ENCODE measurements at regions not wholly inside any gene's neighbourhood (a gene's known extent, or its start where the extent isn't known, plus 50 kb on each side); places are given as distances from the start of the nearest gene placed in this dataset.

GRCh38 chr22:45094081-45094720 lies 69.5 kb upstream of the NUP50 start:
- Histone ChIP-seq H4K20me1 (ENCODE audit: insufficient read depth, low read length) (no peaks in the 10 kb centered on the region), H3K4me2 (ENCODE audit: low read length) (no peak overlapping the region), H3K79me2 (ENCODE audit: low read length) (no peaks in the 10 kb centered on the region), H3K27ac (ENCODE audit: low read length) (no peak overlapping the region), H3K4me1 (ENCODE audit: low read length) (no peaks in the 10 kb centered on the region), H2AFZ (ENCODE audit: low read depth, low read length) (no peak overlapping the region), H3K9me3 (ENCODE audit: insufficient read depth, low read length) (no peaks in the 10 kb centered on the region), H3K4me3 (ENCODE audit: low read length) (no peak overlapping the region), H3K27me3 (ENCODE audit: low read depth, low read length) (peaks cover 15% of the 10 kb centered on the region), H3K36me3 (replicated peaks; ENCODE audit: low read depth, low read length) (no peaks in the 10 kb centered on the region), H3K9ac (ENCODE audit: low read length) (no peak overlapping the region)
- TF ChIP-seq CTCF (IDR thresholded peaks at IDR 0.05; ENCODE audit: low read depth, low read length) = no peak

GRCh38 chr22:45094825-45095224 lies 68.9 kb upstream of the NUP50 start:
- no peaks in the 10 kb centered on the region for H3K36me3 ChIP-seq (replicated peaks; ENCODE audit: low read depth, low read length)
- H3K27me3 ChIP-seq (ENCODE audit: low read depth, low read length) = peaks cover 15% of the 10 kb centered on the region
- H4K20me1 ChIP-seq (ENCODE audit: insufficient read depth, low read length) = no peaks in the 10 kb centered on the region
- H3K4me2 ChIP-seq (ENCODE audit: low read length) = no peak overlapping the region
- no peaks in the 10 kb centered on the region for H3K79me2 ChIP-seq (ENCODE audit: low read length)
- TF ChIP-seq EZH2phosphoT487 (IDR thresholded peaks at IDR 0.05; ENCODE audit: low read depth) (no peak), CTCF (IDR thresholded peaks at IDR 0.05; ENCODE audit: low read depth, low read length) (no peak)
- no peak overlapping the region for H3K9ac ChIP-seq (ENCODE audit: low read length)
- H2AFZ ChIP-seq (ENCODE audit: low read depth, low read length) = no peak overlapping the region
- no peaks in the 10 kb centered on the region for H3K4me1 ChIP-seq (ENCODE audit: low read length)
- no peak overlapping the region for H3K27ac ChIP-seq (ENCODE audit: low read length)
- no peaks in the 10 kb centered on the region for H3K9me3 ChIP-seq (ENCODE audit: insufficient read depth, low read length)
- H3K4me3 ChIP-seq (ENCODE audit: low read length) = no peak overlapping the region

GRCh38 chr22:45096256-45096907 lies 67.3 kb upstream of the NUP50 start:
- H3K4me2 ChIP-seq (ENCODE audit: low read length) = no peak overlapping the region
- no peaks in the 10 kb centered on the region for H3K36me3 ChIP-seq (replicated peaks; ENCODE audit: low read depth, low read length)
- H3K4me3 ChIP-seq (ENCODE audit: low read length) = no peak overlapping the region
- no peak overlapping the region for H3K27ac ChIP-seq (ENCODE audit: low read length)
- H3K4me1 ChIP-seq (ENCODE audit: low read length) = no peaks in the 10 kb centered on the region
- H3K9ac ChIP-seq (ENCODE audit: low read length) = no peak overlapping the region
- TF ChIP-seq CTCF (IDR thresholded peaks at IDR 0.05; ENCODE audit: low read depth, low read length) (peak; percentile 94), EZH2phosphoT487 (IDR thresholded peaks at IDR 0.05; ENCODE audit: low read depth) (no peak)
- no peaks in the 10 kb centered on the region for H4K20me1 ChIP-seq (ENCODE audit: insufficient read depth, low read length)
- H2AFZ ChIP-seq (ENCODE audit: low read depth, low read length) = no peak overlapping the region
- no peaks in the 10 kb centered on the region for H3K9me3 ChIP-seq (ENCODE audit: insufficient read depth, low read length)
- H3K27me3 ChIP-seq (ENCODE audit: low read depth, low read length) = peaks cover 15% of the 10 kb centered on the region
- no peaks in the 10 kb centered on the region for H3K79me2 ChIP-seq (ENCODE audit: low read length)

- Histone ChIP-seq H3K79me2 (ENCODE audit: low read length) (no peaks in the 10 kb centered on the region), H3K4me2 (ENCODE audit: low read length) (no peak overlapping the region), H3K4me3 (ENCODE audit: low read length) (no peak overlapping the region), H3K27me3 (ENCODE audit: low read depth, low read length) (peaks cover 15% of the 10 kb centered on the region), H3K9ac (ENCODE audit: low read length) (no peak overlapping the region), H2AFZ (ENCODE audit: low read depth, low read length) (no peak overlapping the region), H3K9me3 (ENCODE audit: insufficient read depth, low read length) (no peaks in the 10 kb centered on the region), H4K20me1 (ENCODE audit: insufficient read depth, low read length) (no peaks in the 10 kb centered on the region), H3K4me1 (ENCODE audit: low read length) (no peaks in the 10 kb centered on the region), H3K27ac (ENCODE audit: low read length) (no peak overlapping the region), H3K36me3 (replicated peaks; ENCODE audit: low read depth, low read length) (no peaks in the 10 kb centered on the region)
- TF ChIP-seq CTCF (IDR thresholded peaks at IDR 0.05; ENCODE audit: low read depth, low read length) (no peak), EZH2phosphoT487 (IDR thresholded peaks at IDR 0.05; ENCODE audit: low read depth) (no peak)
These were observed 66.7 kb upstream of the NUP50 start for GRCh38 chr22:45097061-45097460.

All from OCI-LY3 (cell line).